ENCODE measurements at regions not wholly inside any gene's neighbourhood (a gene's known extent, or its start where the extent isn't known, plus 50 kb on each side); places are given as distances from the start of the nearest gene placed in this dataset.

DNA sequence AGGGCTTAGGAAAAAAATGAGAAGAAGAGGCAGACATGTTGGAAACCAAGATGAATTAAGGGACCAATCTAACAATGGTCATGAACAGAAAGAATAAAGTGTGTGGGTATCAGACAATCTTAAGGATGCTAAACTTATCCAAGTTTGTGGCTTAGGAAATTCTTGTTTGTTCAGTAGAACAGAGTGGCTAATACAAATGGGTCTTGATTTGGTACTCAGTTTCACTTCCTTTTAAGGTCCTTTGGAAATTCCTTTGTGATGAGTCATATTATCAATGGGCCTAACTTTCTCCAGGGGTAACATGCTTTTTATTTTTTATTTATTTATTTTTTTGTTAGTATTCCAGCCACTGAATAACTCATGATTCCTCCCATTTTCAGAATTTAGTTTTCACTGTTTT, 1154.7 kb upstream of the FLRT2 start:
- H3K27me3 Mint-ChIP-seq (ENCODE audit: low read depth), result no peaks in the 10 kb centered on the region
- H3K4me1 Mint-ChIP-seq (ENCODE audit: low read depth), result no peaks in the 10 kb centered on the region

DNA sequence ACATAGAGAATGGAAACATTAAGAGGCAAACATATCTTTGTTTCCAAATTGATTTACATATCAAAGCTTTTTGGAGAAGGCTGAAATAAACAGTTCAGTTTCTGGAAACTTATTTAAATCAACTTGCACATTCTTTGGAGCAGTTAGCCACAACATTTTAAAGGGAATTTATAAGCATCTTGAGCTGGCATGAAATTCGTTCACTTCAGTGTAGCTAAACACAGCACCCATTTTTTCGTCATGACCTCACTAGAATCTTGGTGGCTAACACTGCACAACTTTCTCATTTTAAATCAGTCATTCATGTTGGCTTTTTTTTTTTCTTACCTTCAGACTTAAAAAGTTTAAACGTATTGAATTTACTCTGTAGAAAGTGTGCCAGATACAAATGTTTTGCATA, 1139.9 kb upstream of the FLRT2 start:
- Mint-ChIP-seq H3K9me3 (peaks cover 39% of the 10 kb centered on the region), H3K27me3 (ENCODE audit: low read depth) (no peaks in the 10 kb centered on the region), H3K27ac (no peak overlapping the region)

More for the DNA sequence above, 1154.7 kb upstream of the FLRT2 start:
- Mint-ChIP-seq H3K27ac (no peak overlapping the region), H3K36me3 (ENCODE audit: low read depth) (no peaks in the 10 kb centered on the region), H3K9me3 (peaks cover 26% of the 10 kb centered on the region), H3K4me3 (no peak overlapping the region)

GRCh38 chr14:84397631-84398030, 1132.3 kb upstream of the FLRT2 start:
- no peak overlapping the region for H3K4me3 Mint-ChIP-seq
- no peak overlapping the region for H3K27ac Mint-ChIP-seq
- H3K9me3 Mint-ChIP-seq, result peaks cover 44% of the 10 kb centered on the region
- H3K27me3 Mint-ChIP-seq (ENCODE audit: low read depth), result no peaks in the 10 kb centered on the region
- H3K4me1 Mint-ChIP-seq (ENCODE audit: low read depth), result no peaks in the 10 kb centered on the region
- no peaks in the 10 kb centered on the region for H3K36me3 Mint-ChIP-seq (ENCODE audit: low read depth)

More for the DNA sequence above, 1139.9 kb upstream of the FLRT2 start:
- Mint-ChIP-seq H3K4me3 (no peak overlapping the region), H3K36me3 (ENCODE audit: low read depth) (no peaks in the 10 kb centered on the region), H3K4me1 (ENCODE audit: low read depth) (no peaks in the 10 kb centered on the region)

GRCh38 chr14:84399296-84399910, 1130.5 kb upstream of the FLRT2 start:
- Mint-ChIP-seq H3K27me3 (ENCODE audit: low read depth) (no peaks in the 10 kb centered on the region), H3K9me3 (peaks cover 41% of the 10 kb centered on the region), H3K4me3 (no peak overlapping the region), H3K27ac (no peak overlapping the region), H3K4me1 (ENCODE audit: low read depth) (no peaks in the 10 kb centered on the region), H3K36me3 (ENCODE audit: low read depth) (no peaks in the 10 kb centered on the region)

DNA sequence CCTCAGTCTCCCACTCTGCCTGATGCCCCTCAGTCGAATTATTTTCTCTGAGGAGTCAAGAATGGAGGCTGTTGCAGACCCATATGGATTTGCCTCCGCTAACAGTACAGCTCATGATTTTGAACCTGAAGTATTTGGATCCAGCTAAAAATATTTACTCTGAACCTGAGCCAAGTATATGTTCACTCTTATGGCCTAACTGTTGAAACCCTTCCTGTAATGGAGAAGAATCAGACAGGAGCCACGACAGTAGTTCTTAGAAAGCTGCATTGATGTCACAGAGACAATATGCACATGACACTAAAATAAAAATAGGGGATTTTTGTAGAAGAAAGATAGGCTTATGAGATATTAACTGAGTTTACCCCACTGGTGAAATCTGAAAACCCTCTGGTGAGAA, 1128.3 kb upstream of the FLRT2 start:
- no peaks in the 10 kb centered on the region for H3K4me1 Mint-ChIP-seq (ENCODE audit: low read depth)
- H3K27me3 Mint-ChIP-seq (ENCODE audit: low read depth), result no peaks in the 10 kb centered on the region
- H3K9me3 Mint-ChIP-seq, result peaks cover 27% of the 10 kb centered on the region
- no peak overlapping the region for H3K4me3 Mint-ChIP-seq
- H3K27ac Mint-ChIP-seq, result no peak overlapping the region
- no peaks in the 10 kb centered on the region for H3K36me3 Mint-ChIP-seq (ENCODE audit: low read depth)

DNA sequence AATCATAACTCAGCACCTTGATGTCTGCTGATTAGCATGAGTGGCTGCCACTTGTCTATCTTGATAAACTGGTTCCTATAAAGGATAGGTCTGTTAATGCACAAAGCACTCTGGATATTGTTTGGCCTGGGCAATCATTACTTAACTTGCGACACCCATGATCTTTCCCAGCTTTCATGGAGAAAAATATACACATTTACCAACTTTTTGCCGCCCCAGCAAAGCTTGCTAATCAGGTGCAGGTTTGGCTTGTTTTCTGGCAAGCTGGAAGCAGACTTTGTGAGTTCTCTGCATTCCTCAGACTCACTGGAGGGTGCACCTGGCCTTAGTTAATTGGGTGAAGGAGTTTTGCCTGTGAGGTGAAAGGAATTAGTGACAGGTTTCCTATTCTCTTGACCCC, 1126.4 kb upstream of the FLRT2 start:
- H3K4me3 Mint-ChIP-seq, result no peak overlapping the region
- no peaks in the 10 kb centered on the region for H3K4me1 Mint-ChIP-seq (ENCODE audit: low read depth)
- H3K27me3 Mint-ChIP-seq (ENCODE audit: low read depth), result no peaks in the 10 kb centered on the region
- no peak overlapping the region for H3K27ac Mint-ChIP-seq
- H3K36me3 Mint-ChIP-seq (ENCODE audit: low read depth), result no peaks in the 10 kb centered on the region
- H3K9me3 Mint-ChIP-seq, result peaks cover 19% of the 10 kb centered on the region

DNA sequence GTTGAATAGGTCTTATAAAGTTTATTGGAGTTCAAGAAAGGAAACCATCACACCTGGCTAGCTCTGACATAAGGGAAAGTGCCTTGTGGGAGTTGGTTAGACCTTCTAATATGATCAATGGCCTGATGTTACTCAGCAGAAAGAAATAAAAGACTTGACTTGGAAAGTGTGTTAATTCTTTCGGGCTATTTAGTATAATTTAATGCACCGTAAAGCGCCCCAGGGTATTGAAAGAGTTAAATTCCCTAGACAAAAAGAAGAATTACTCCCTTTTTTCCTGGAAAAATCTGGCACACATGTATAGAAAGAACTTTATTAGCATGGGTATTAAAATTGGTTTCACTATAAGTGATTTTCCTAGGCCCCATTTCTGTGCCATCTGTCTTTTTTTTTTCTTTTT, 1125.7 kb upstream of the FLRT2 start:
- H3K9me3 Mint-ChIP-seq, result peaks cover 17% of the 10 kb centered on the region
- H3K27me3 Mint-ChIP-seq (ENCODE audit: low read depth), result no peaks in the 10 kb centered on the region
- no peak overlapping the region for H3K4me3 Mint-ChIP-seq
- H3K36me3 Mint-ChIP-seq (ENCODE audit: low read depth), result no peaks in the 10 kb centered on the region
- no peak overlapping the region for H3K27ac Mint-ChIP-seq
- no peaks in the 10 kb centered on the region for H3K4me1 Mint-ChIP-seq (ENCODE audit: low read depth)

DNA sequence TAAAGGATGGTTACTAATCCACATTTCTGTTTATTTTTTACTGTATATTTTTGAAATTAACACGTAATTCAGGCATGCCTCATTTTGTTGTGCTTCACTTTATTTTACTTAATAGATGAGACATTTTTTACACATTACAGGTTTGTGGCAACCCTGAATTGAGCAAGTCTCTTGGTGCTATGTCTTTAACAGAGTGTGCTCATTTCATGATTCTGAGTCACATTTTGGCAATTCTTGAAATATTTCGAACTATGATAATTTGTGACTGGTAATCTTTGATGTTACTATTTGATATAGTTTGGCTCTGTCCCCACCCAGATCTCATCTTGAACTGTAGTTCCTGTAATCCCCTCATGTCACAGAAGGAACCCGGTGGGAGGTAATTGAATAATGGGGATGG, 1120.5 kb upstream of the FLRT2 start:
- H3K9me3 Mint-ChIP-seq, result peaks cover 23% of the 10 kb centered on the region
- H3K36me3 Mint-ChIP-seq (ENCODE audit: low read depth), result no peaks in the 10 kb centered on the region

GRCh38 chr14:84410344-84410743, 1119.6 kb upstream of the FLRT2 start:
- peaks cover 23% of the 10 kb centered on the region for H3K9me3 Mint-ChIP-seq
- H3K27me3 Mint-ChIP-seq (ENCODE audit: low read depth), result no peaks in the 10 kb centered on the region

More for the DNA sequence above, 1120.5 kb upstream of the FLRT2 start:
- no peak overlapping the region for H3K27ac Mint-ChIP-seq
- H3K4me3 Mint-ChIP-seq, result no peak overlapping the region
- no peaks in the 10 kb centered on the region for H3K27me3 Mint-ChIP-seq (ENCODE audit: low read depth)
- H3K4me1 Mint-ChIP-seq (ENCODE audit: low read depth), result no peaks in the 10 kb centered on the region

DNA sequence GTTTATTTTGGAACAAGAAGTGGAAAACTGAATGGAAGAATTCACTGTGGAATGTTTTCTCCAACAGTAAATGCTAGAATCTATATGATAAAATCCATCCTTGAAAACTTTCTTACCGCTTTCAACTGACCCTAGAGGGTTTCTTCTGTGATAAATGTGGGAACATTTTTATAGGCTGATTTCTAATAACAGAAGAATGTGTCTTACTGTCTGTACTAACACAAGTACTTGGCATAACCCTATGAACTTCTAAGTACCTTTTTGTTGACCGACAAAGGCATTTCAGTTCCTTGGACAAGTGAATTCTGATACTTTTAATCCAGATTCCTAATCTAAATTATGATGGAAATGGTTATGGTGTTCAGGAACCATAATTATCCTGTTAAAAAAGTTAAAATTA, 1109.7 kb upstream of the FLRT2 start:
- Mint-ChIP-seq H3K9me3 (peaks cover 19% of the 10 kb centered on the region), H3K36me3 (ENCODE audit: low read depth) (no peaks in the 10 kb centered on the region), H3K4me3 (no peak overlapping the region), H3K4me1 (ENCODE audit: low read depth) (no peaks in the 10 kb centered on the region), H3K27me3 (ENCODE audit: low read depth) (no peaks in the 10 kb centered on the region), H3K27ac (no peak overlapping the region)

More at GRCh38 chr14:84410344-84410743, 1119.6 kb upstream of the FLRT2 start:
- Mint-ChIP-seq H3K4me1 (ENCODE audit: low read depth) (no peaks in the 10 kb centered on the region), H3K36me3 (ENCODE audit: low read depth) (no peaks in the 10 kb centered on the region), H3K27ac (no peak overlapping the region), H3K4me3 (no peak overlapping the region)

GRCh38 chr14:84421621-84422020, 1108.3 kb upstream of the FLRT2 start:
- peaks cover 17% of the 10 kb centered on the region for H3K9me3 Mint-ChIP-seq
- no peak overlapping the region for H3K4me3 Mint-ChIP-seq
- H3K27me3 Mint-ChIP-seq (ENCODE audit: low read depth), result no peaks in the 10 kb centered on the region
- no peaks in the 10 kb centered on the region for H3K36me3 Mint-ChIP-seq (ENCODE audit: low read depth)
- no peaks in the 10 kb centered on the region for H3K4me1 Mint-ChIP-seq (ENCODE audit: low read depth)
- no peak overlapping the region for H3K27ac Mint-ChIP-seq

GRCh38 chr14:84425968-84426367, 1104.0 kb upstream of the FLRT2 start:
- no peaks in the 10 kb centered on the region for H3K4me1 Mint-ChIP-seq (ENCODE audit: low read depth)
- H3K36me3 Mint-ChIP-seq (ENCODE audit: low read depth), result no peaks in the 10 kb centered on the region
- H3K27ac Mint-ChIP-seq, result no peak overlapping the region
- peaks cover 9% of the 10 kb centered on the region for H3K9me3 Mint-ChIP-seq
- H3K4me3 Mint-ChIP-seq, result no peak overlapping the region
- no peaks in the 10 kb centered on the region for H3K27me3 Mint-ChIP-seq (ENCODE audit: low read depth)

DNA sequence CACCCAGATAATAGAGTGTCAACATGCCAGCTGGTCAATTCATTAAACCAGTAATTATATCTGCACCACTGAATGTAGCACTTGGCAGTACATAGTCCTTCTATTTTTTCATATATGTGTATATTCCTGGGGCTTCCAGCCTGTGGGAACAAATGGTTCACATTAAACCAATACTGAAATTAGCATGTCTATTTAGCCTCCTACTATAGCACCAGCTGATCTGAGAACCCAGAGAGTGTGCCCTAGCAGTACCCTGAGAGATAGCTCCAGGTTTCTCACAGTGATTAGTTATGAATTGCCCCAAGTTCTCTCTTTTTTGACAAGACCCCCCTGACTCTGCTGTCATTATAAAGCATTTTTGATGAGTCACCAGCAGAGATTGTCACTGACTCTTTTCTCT, 1097.3 kb upstream of the FLRT2 start:
- Mint-ChIP-seq H3K4me1 (ENCODE audit: low read depth) (no peaks in the 10 kb centered on the region), H3K4me3 (no peak overlapping the region), H3K27me3 (ENCODE audit: low read depth) (no peaks in the 10 kb centered on the region), H3K36me3 (ENCODE audit: low read depth) (no peaks in the 10 kb centered on the region), H3K27ac (no peak overlapping the region), H3K9me3 (peaks cover 12% of the 10 kb centered on the region)

- no peaks in the 10 kb centered on the region for H3K27me3 Mint-ChIP-seq (ENCODE audit: low read depth)
- no peak overlapping the region for H3K4me3 Mint-ChIP-seq
These were observed 1096.0 kb upstream of the FLRT2 start for GRCh38 chr14:84433961-84434360.

GRCh38 chr14:84435820-84436324, 1094.1 kb upstream of the FLRT2 start:
- no peak overlapping the region for H3K27ac Mint-ChIP-seq
- no peaks in the 10 kb centered on the region for H3K36me3 Mint-ChIP-seq (ENCODE audit: low read depth)
- H3K4me1 Mint-ChIP-seq (ENCODE audit: low read depth), result no peaks in the 10 kb centered on the region

More at GRCh38 chr14:84433961-84434360, 1096.0 kb upstream of the FLRT2 start:
- Mint-ChIP-seq H3K27ac (no peak overlapping the region), H3K4me1 (ENCODE audit: low read depth) (no peaks in the 10 kb centered on the region), H3K36me3 (ENCODE audit: low read depth) (no peaks in the 10 kb centered on the region), H3K9me3 (peaks cover 12% of the 10 kb centered on the region)

More at GRCh38 chr14:84435820-84436324, 1094.1 kb upstream of the FLRT2 start:
- no peak overlapping the region for H3K4me3 Mint-ChIP-seq
- H3K27me3 Mint-ChIP-seq (ENCODE audit: low read depth), result no peaks in the 10 kb centered on the region
- H3K9me3 Mint-ChIP-seq, result peaks cover 12% of the 10 kb centered on the region
